Adipocyte (in vitro differentiated cells): ENCODE measurements at regions not wholly inside any gene's neighbourhood (a gene's known extent, or its start where the extent isn't known, plus 50 kb on each side); places are given as distances from the start of the nearest gene placed in this dataset.

Experiments used
- DNase-seq: peaks from one replicate; pipeline ENCODE4 v3.0.0-alpha.2; 2015; ENCODE audit warnings: low read depth
- H3K27me3 ChIP-seq: replicated peaks from 2 replicates; pipeline ENCODE4 v1.7.0; 2013; ENCODE audit warnings: mild to moderate bottlenecking, low read length, moderate library complexity; ENCODE audit not compliant: control insufficient read depth, insufficient read depth
- H3K36me3 ChIP-seq: 2 replicates; pipeline ENCODE4 v1.7.0; 2013; ENCODE audit warnings: low read length, mild to moderate bottlenecking, moderate library complexity; ENCODE audit not compliant: control insufficient read depth, insufficient read depth, severe bottlenecking
- H3K4me1 ChIP-seq: 2 replicates; pipeline ENCODE4 v1.7.0; 2013; ENCODE audit warnings: mild to moderate bottlenecking, low read length, moderate library complexity; ENCODE audit not compliant: control insufficient read depth, insufficient read depth
- H3K4me3 ChIP-seq: 2 replicates; pipeline ENCODE4 v1.7.0; 2013; ENCODE audit warnings: mild to moderate bottlenecking, low read length, moderate library complexity
- H3K9ac ChIP-seq: 2 replicates; pipeline ENCODE4 v1.7.0; 2013; ENCODE audit warnings: mild to moderate bottlenecking, low read length, moderate library complexity
- H3K9me3 ChIP-seq: 2 replicates; pipeline ENCODE4 v1.7.0; 2013; ENCODE audit warnings: mild to moderate bottlenecking, low read length, moderate library complexity; ENCODE audit not compliant: control insufficient read depth

DNA sequence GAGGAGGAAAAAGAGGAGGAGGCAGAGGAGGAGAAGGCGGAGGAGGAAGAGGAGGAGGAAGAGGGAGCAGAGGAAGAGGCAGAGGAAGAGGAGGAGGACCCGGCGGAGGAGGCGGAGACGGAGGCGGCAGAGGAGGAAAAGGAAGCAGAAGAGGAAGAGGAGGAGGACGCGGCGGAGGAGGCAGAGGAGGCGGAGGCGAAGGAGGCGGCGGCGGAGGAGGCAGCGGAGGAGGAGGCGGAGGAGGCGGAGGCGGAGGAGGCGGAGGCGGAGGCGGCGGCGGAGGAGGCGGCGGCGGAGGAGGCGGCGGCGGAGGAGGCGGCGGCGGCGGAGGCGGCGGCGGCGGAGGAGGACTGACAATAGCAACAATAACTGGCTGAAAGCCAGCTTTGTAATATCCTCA lies 616.6 kb downstream of the TBC1D22A start:
- H3K4me1 ChIP-seq, result no peaks in the 10 kb centered on the region
- no peak overlapping the region for H3K4me3 ChIP-seq
- no peaks in the 10 kb centered on the region for H3K9me3 ChIP-seq
- no peaks in the 10 kb centered on the region for H3K36me3 ChIP-seq
- peaks cover 56% of the 10 kb centered on the region for H3K27me3 ChIP-seq
- DNase-seq, result no peak
- H3K9ac ChIP-seq, result no peak overlapping the region

GRCh38 chr22:47377926-47378560 lies 615.6 kb downstream of the TBC1D22A start:
- Histone ChIP-seq H3K9ac (no peak overlapping the region), H3K4me3 (no peak overlapping the region), H3K36me3 (no peaks in the 10 kb centered on the region), H3K4me1 (no peaks in the 10 kb centered on the region), H3K9me3 (no peaks in the 10 kb centered on the region), H3K27me3 (peaks cover 55% of the 10 kb centered on the region)
- DNase-seq, result no peak

- DNase-seq, result no peak
- no peaks in the 10 kb centered on the region for H3K9me3 ChIP-seq
- H3K9ac ChIP-seq, result no peak overlapping the region
- H3K36me3 ChIP-seq, result no peaks in the 10 kb centered on the region
- no peaks in the 10 kb centered on the region for H3K4me1 ChIP-seq
- H3K4me3 ChIP-seq, result no peak overlapping the region
- peaks cover 55% of the 10 kb centered on the region for H3K27me3 ChIP-seq
Measured at GRCh38 chr22:47376901-47377505, 614.6 kb downstream of the TBC1D22A start.

- Histone ChIP-seq H3K9me3 (no peaks in the 10 kb centered on the region), H3K9ac (no peak overlapping the region), H3K27me3 (peaks cover 50% of the 10 kb centered on the region), H3K4me3 (no peak overlapping the region), H3K4me1 (no peaks in the 10 kb centered on the region), H3K36me3 (no peaks in the 10 kb centered on the region)
- DNase-seq, result no peak
Measured at GRCh38 chr22:47376322-47376700, 613.9 kb downstream of the TBC1D22A start.

- H3K4me1 ChIP-seq, result peaks cover 1% of the 10 kb centered on the region
- H3K9ac ChIP-seq, result no peak overlapping the region
- H3K4me3 ChIP-seq, result no peak overlapping the region
- H3K27me3 ChIP-seq, result peaks cover 48% of the 10 kb centered on the region
- H3K9me3 ChIP-seq, result no peaks in the 10 kb centered on the region
- no peaks in the 10 kb centered on the region for H3K36me3 ChIP-seq
- no peak for DNase-seq
Measured at GRCh38 chr22:47375621-47376321, 613.3 kb downstream of the TBC1D22A start.

- Histone ChIP-seq H3K4me3 (no peak overlapping the region), H3K9me3 (no peaks in the 10 kb centered on the region)
Measured at GRCh38 chr22:47374901-47375575, 612.6 kb downstream of the TBC1D22A start.

DNA sequence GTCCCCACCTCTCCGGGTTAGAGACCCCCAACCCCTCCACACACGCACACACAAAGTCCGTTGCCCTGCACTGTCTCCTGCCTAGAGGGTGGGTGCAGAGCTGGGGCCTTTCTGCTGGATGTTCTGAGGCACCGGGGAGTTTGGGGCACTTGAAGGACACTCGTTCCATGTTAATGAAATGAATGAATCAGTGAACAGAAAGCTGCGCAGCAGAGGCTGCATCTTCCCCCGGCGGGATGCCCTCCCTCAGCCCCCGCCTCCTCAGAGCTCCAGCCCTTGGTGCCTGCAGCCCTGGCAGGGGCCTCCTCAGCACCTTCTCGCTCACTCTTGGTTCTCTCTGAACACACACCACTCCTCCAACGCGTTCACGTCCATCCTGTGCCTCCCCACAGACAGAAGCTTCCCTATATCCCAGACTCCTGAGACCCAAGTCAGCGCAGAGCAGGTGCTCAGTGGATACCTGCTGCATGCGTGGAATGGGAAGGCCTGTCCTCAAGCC lies 611.9 kb downstream of the TBC1D22A start:
- peaks cover 40% of the 10 kb centered on the region for H3K27me3 ChIP-seq
- no peaks in the 10 kb centered on the region for H3K36me3 ChIP-seq
- DNase-seq, result no peak
- no peak overlapping the region for H3K9ac ChIP-seq
- peaks cover 10% of the 10 kb centered on the region for H3K4me1 ChIP-seq
- H3K4me3 ChIP-seq, result no peak overlapping the region
- no peaks in the 10 kb centered on the region for H3K9me3 ChIP-seq

More at GRCh38 chr22:47374901-47375575, 612.6 kb downstream of the TBC1D22A start:
- Histone ChIP-seq H3K9ac (no peak overlapping the region), H3K36me3 (no peaks in the 10 kb centered on the region), H3K27me3 (peaks cover 44% of the 10 kb centered on the region), H3K4me1 (peaks cover 6% of the 10 kb centered on the region)
- DNase-seq, result no peak

DNA sequence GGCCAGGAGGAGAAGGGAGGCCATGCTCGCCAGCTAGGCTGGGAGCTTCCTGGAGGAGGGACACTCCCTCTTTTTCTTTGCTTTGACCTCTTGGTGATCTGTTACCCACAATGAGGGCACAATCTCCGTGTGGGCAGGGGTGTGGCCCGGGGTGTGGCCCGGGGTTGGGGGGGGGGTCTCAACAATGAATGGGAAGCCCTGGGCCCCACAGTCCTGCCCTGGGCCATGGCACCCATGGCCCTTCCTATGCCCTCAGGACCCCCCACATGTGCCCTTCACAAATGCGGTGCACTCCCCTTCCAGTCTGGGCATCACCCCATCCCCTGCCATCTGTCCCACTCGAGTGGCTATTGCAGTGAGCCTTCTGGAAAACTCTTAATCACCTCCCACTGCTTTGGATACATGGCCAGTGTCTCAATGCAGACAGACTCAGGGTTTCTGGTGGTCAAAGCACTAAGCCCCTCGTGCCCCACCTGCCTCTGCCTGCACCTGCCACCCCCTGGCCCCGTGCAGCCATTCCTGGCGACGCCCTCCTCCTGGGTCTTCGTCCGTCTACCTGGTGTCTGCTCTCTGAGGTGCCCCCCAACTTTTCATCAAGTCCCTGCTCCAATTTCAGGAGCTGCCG lies 611.3 kb downstream of the TBC1D22A start:
- Histone ChIP-seq H3K4me3 (no peak overlapping the region), H3K27me3 (peaks cover 40% of the 10 kb centered on the region), H3K9ac (no peak overlapping the region), H3K36me3 (no peaks in the 10 kb centered on the region), H3K4me1 (peaks cover 16% of the 10 kb centered on the region), H3K9me3 (no peaks in the 10 kb centered on the region)
- no peak for DNase-seq

DNA sequence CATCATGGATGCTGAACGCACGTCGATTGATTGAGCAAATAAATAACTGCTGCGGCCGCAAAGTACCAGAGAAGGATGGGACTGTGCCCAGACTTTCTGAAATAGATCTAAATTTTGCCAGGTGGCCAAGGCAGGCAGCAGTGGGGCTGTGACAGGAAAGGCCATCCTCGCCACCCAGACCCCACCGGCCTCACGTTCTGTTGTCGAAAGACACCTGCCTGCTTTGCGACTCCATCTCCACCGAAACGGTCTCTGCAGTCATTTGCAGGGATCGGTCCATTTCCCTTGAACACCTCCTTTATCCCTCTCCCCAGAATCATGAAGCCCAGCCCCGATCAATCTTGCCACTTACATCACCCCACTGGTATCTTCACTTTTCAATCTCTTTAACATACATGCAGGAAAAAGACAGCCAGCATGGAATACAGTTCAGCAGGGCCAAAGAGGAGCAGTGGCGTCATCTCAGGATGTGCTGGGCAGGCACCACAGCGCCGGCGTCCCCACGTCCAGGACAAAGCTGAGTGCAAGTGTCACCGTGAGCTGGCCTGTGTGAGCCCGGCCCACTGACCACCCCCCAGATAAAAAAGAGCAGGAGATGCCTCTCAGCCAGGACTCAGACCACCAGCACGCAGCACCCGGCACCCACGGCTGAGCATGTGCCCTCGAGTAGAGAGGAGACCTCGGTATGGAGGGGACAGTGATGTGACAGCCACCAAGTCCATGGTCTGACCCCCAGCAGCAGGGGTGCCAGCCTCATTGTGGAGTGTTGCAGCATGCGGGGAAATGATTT lies 610.3 kb downstream of the TBC1D22A start:
- no peak for DNase-seq
- Histone ChIP-seq H3K36me3 (no peaks in the 10 kb centered on the region), H3K9ac (no peak overlapping the region), H3K4me3 (no peak overlapping the region), H3K4me1 (peaks cover 17% of the 10 kb centered on the region), H3K27me3 (peaks cover 46% of the 10 kb centered on the region), H3K9me3 (no peaks in the 10 kb centered on the region)

- H3K36me3 ChIP-seq, result no peaks in the 10 kb centered on the region
- H3K9ac ChIP-seq, result no peak overlapping the region
- no peaks in the 10 kb centered on the region for H3K9me3 ChIP-seq
- H3K27me3 ChIP-seq, result peaks cover 41% of the 10 kb centered on the region
- peaks cover 17% of the 10 kb centered on the region for H3K4me1 ChIP-seq
- no peak for DNase-seq
- H3K4me3 ChIP-seq, result no peak overlapping the region
Measured at GRCh38 chr22:47372111-47372581, 609.7 kb downstream of the TBC1D22A start.
